PC-3 (cell line): ENCODE measurements at regions not wholly inside any gene's neighbourhood (a gene's known extent, or its start where the extent isn't known, plus 50 kb on each side); places are given as distances from the start of the nearest gene placed in this dataset.

ENCODE experiments used
- ATAC-seq: fragments of 200-7000 bp; cut with Tn5 transposase; 2 replicates; pipeline ENCODE4 v1.9.1; 2020; ENCODE audit warnings: mild to moderate bottlenecking, moderate library complexity
- BruUV-seq: library from RNA; stranded (reverse); fragments of 400-500 nt; replicated peaks from 2 replicates; lab custom pipeline; 2021; lab: Mats Ljungman, UMichigan
- CTCF ChIA-PET: fragments of 300-600 bp; sonication (Branson Sonifier 250); formaldehyde crosslinking; loops from one replicate; lab custom pipeline; 2022; ENCODE audit warnings: antibody characterized with exemption; lab: Charles Lee
- POLR2A ChIA-PET: fragments of 300-600 bp; sonication (Branson Sonifier 250); formaldehyde crosslinking; loops from one replicate; lab custom pipeline; 2022; ENCODE audit warnings: antibody characterized with exemption; ENCODE audit not compliant: unreplicated experiment; lab: Charles Lee
- DNase-seq: peaks from one replicate; pipeline ENCODE4 v3.0.0-alpha.2; 2015
- H2AFZ ChIP-seq: fragments of 300-600 bp; sonication (generic); 2 replicates; pipeline ENCODE4 v1.6.0; 2016; ENCODE audit warnings: antibody characterized with exemption, low read length
- H3F3A ChIP-seq: fragments of 300-600 bp; sonication (generic); one replicate; pipeline ENCODE4 v1.6.0; 2017; ENCODE audit warnings: antibody characterized with exemption, low read length, control low read depth, mild to moderate bottlenecking; ENCODE audit not compliant: unreplicated experiment
- H3K27ac ChIP-seq: fragments of 300-600 bp; sonication (generic); 2 replicates; pipeline ENCODE4 v1.5.1; 2016; ENCODE audit warnings: mild to moderate bottlenecking, low read length
- H3K27me3 ChIP-seq: fragments of 300-600 bp; sonication (generic); 2 replicates; pipeline ENCODE4 v1.6.1; 2016; ENCODE audit warnings: low read length, mixed read lengths
- H3K36me3 ChIP-seq: fragments of 300-600 bp; sonication (generic); 2 replicates; pipeline ENCODE4 v1.6.1; 2016; ENCODE audit warnings: low read depth, mixed run types, low read length, mixed read lengths
- H3K4me1 ChIP-seq: fragments of 300-600 bp; sonication (generic); 2 replicates; pipeline ENCODE4 v1.5.1; 2016; ENCODE audit warnings: low read length; ENCODE audit not compliant: insufficient read depth
- H3K4me2 ChIP-seq: fragments of 300-600 bp; sonication (generic); 2 replicates; pipeline ENCODE4 v1.6.0; 2016; ENCODE audit warnings: low read length
- H3K4me3 ChIP-seq: fragments of 300-600 bp; sonication (generic); 2 replicates; pipeline ENCODE4 v1.5.1; 2016; ENCODE audit warnings: mild to moderate bottlenecking, low read length, mixed read lengths
- H3K79me2 ChIP-seq: fragments of 300-600 bp; sonication (generic); 2 replicates; pipeline ENCODE4 v1.6.1; 2017; ENCODE audit warnings: low read length, mixed read lengths
- H3K9ac ChIP-seq: fragments of 300-600 bp; sonication (generic); 2 replicates; pipeline ENCODE4 v1.6.0; 2016; ENCODE audit warnings: mild to moderate bottlenecking, low read length
- H3K9me2 ChIP-seq: fragments of 300-600 bp; sonication (generic); replicated peaks from 2 replicates; pipeline ENCODE4 v1.6.1; 2016; ENCODE audit warnings: mixed run types, low read length, mixed read lengths
- H3K9me3 ChIP-seq: fragments of 300-600 bp; sonication (generic); 2 replicates; pipeline ENCODE4 v1.6.1; 2016; ENCODE audit warnings: low read length, mixed read lengths
- H4K20me1 ChIP-seq: fragments of 300-600 bp; sonication (generic); 2 replicates; pipeline ENCODE4 v1.6.1; 2016; ENCODE audit warnings: low read length, mixed read lengths
- EZH2 ChIP-seq: fragments of 300-600 bp; sonication (generic); IDR thresholded peaks from one replicate; pipeline ENCODE4 v1.6.1; 2017; ENCODE audit warnings: antibody characterized with exemption, mild to moderate bottlenecking, low read length; ENCODE audit not compliant: unreplicated experiment
- EZH2phosphoT487 ChIP-seq: fragments of 300-600 bp; sonication (generic); IDR thresholded peaks from 2 replicates; pipeline ENCODE4 v1.6.1; 2018; ENCODE audit warnings: mild to moderate bottlenecking, antibody characterized with exemption, low read length, borderline replicate concordance
- intact Hi-C: fragments of 100-400 bp; cut with micrococcal nuclease; formaldehyde crosslinking; loops from 2 replicates; pipeline ENCODE4 v1.9.0; 2023
- TF ChIP-seq, protein P1 (sequence below): fragments of 300-600 bp; sonication (generic); conservative IDR thresholded peaks from 2 replicates; pipeline ENCODE4 v1.5.1; 2017; ENCODE audit warnings: antibody characterized with exemption, low read depth, mild to moderate bottlenecking, low read length

DNA sequence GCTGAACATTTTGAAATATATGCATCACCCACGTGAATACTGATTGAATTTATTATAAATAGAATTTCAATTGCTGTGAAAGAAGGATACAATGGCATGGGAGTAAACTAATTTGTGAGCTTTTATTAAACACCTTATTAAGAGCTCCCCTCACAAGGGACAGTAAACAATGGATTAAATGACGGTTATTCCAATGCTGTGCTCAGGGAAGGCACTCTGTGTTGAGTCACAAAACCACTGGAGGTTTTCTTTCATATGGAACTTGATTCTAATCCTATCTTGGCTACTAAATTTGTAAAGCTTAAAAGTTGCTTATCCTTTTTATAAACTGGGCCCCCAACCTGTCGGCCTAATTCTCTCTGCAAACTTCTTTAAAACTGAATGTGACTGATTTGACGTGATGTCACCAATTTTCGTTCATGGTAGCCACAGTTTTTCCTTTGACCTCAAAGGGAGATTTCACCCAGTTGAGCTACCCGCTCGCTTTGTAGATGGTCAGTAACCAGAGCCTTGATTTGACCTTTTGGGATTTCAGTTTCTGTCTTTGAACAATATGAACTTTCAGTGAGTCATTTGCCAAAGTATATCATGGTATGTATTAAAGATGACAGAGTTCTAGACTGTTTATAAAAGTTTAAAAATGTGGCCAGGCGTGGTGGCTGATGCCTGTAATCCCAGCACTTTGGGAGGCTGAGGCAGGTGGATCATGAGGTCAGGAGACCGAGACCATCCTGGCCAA, 61.3 kb upstream of the PIK3R1 start:
- DNase-seq (no peak), ATAC-seq (no peak)
- no peak overlapping the region for H2AFZ ChIP-seq
- H3K27me3 ChIP-seq = 0 out of 2 replicates have a peak, but pooled peaks cover 2% of the 10 kb centered on the region
- no peak overlapping the region for H3K9ac ChIP-seq
- no peaks in the 10 kb centered on the region for H3K79me2 ChIP-seq
- H3K9me3 ChIP-seq = no peaks in the 10 kb centered on the region
- H3K9me2 ChIP-seq = no peaks in the 10 kb centered on the region
- no TSS peak for BruUV-seq
- H3K4me1 ChIP-seq = no peaks in the 10 kb centered on the region
- intact Hi-C loops = no loop called here
- no peaks in the 10 kb centered on the region for H3F3A ChIP-seq
- no peak overlapping the region for H3K4me2 ChIP-seq
- CTCF ChIA-PET = no interaction called here
- H3K27ac ChIP-seq = no peak overlapping the region
- H3K36me3 ChIP-seq = no peaks in the 10 kb centered on the region
- POLR2A ChIA-PET = no interaction called here
- no peak overlapping the region for H3K4me3 ChIP-seq
- TF ChIP-seq, protein P1, sequence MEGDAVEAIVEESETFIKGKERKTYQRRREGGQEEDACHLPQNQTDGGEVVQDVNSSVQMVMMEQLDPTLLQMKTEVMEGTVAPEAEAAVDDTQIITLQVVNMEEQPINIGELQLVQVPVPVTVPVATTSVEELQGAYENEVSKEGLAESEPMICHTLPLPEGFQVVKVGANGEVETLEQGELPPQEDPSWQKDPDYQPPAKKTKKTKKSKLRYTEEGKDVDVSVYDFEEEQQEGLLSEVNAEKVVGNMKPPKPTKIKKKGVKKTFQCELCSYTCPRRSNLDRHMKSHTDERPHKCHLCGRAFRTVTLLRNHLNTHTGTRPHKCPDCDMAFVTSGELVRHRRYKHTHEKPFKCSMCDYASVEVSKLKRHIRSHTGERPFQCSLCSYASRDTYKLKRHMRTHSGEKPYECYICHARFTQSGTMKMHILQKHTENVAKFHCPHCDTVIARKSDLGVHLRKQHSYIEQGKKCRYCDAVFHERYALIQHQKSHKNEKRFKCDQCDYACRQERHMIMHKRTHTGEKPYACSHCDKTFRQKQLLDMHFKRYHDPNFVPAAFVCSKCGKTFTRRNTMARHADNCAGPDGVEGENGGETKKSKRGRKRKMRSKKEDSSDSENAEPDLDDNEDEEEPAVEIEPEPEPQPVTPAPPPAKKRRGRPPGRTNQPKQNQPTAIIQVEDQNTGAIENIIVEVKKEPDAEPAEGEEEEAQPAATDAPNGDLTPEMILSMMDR = no peak
- no peak for TF ChIP-seq EZH2phosphoT487
- no peak for TF ChIP-seq EZH2
- H4K20me1 ChIP-seq = no peaks in the 10 kb centered on the region

DNA sequence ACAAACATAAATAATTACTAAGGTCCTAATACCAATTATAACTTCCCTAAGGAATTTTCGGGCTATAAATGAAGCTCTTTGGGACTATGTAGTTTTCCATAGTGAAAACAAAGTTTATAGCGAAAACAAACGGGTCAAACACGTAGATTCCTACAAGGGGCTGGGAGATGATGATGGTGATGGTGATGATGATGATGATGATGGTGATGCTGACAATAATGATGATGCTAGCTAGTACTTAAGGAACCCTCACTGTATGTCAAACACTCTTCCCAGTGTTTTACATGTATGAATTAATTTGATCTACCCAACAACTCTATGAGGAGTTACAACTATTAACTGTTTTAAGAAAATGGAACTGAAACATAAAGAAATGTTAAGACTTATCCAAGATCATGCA, 63.7 kb upstream of the PIK3R1 start:
- DNase-seq (no peak), ATAC-seq (no peak)
- Histone ChIP-seq H3K9me2 (no peaks in the 10 kb centered on the region), H3K27ac (no peak overlapping the region), H3K4me3 (no peak overlapping the region), H3K36me3 (no peaks in the 10 kb centered on the region), H3K27me3 (0 out of 2 replicates have a peak, but pooled peaks cover 2% of the 10 kb centered on the region), H3K4me2 (no peak overlapping the region), H3F3A (no peaks in the 10 kb centered on the region), H3K79me2 (no peaks in the 10 kb centered on the region), H3K4me1 (no peaks in the 10 kb centered on the region), H3K9ac (no peak overlapping the region), H2AFZ (no peak overlapping the region), H4K20me1 (no peaks in the 10 kb centered on the region), H3K9me3 (no peaks in the 10 kb centered on the region)
- intact Hi-C loops = no loop called here
- no TSS peak for BruUV-seq
- ChIA-PET POLR2A (no interaction called here), CTCF (interaction anchor here (0.6 kb wide), 1 partner anchor 121 kb away, joined by 3 read pairs; no protein-coding TSS in a partner anchor)
- TF ChIP-seq EZH2 (no peak), EZH2phosphoT487 (no peak)
- TF ChIP-seq, protein P1 = no peak

DNA sequence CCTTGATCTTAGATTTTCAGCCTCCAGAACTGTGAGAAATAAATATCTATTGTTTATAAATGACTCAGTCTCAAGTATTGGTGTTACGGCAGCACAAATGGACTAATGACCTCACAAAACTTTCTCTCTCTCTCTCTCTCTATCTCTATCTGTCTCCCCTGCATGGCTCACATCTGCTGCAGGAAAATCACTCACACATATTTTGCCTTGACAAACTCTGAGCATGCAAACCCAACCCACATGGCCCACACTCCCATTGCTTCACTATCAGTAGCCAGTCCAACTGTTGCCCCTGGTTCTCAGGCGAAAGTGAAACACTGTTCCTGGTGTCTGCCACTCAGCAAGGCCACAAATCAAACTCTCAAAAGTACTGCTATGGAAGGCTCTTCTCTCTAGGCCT, 66.4 kb upstream of the PIK3R1 start:
- POLR2A ChIA-PET = no interaction called here
- TF ChIP-seq EZH2 = no peak
- TF ChIP-seq, protein P1 = no peak
- TF ChIP-seq EZH2phosphoT487 = no peak
- 0 out of 2 replicates have a peak, but pooled peaks cover 2% of the 10 kb centered on the region for H3K27me3 ChIP-seq

More for the DNA sequence above, 66.4 kb upstream of the PIK3R1 start:
- Histone ChIP-seq H2AFZ (no peak overlapping the region), H3K9me2 (no peaks in the 10 kb centered on the region), H3K36me3 (no peaks in the 10 kb centered on the region), H3K4me1 (no peaks in the 10 kb centered on the region), H3K4me2 (no peak overlapping the region), H4K20me1 (no peaks in the 10 kb centered on the region), H3F3A (no peaks in the 10 kb centered on the region), H3K9ac (no peak overlapping the region), H3K9me3 (no peaks in the 10 kb centered on the region), H3K79me2 (no peaks in the 10 kb centered on the region), H3K4me3 (no peak overlapping the region), H3K27ac (no peak overlapping the region)
- intact Hi-C loops = no loop called here
- ATAC-seq (no peak), DNase-seq (no peak)
- CTCF ChIA-PET = no interaction called here
- BruUV-seq = no TSS peak
